Activated T-helper 1 cell treated with anti-CD3 and anti-CD28 coated beads, Interleukin-12 subunit alpha, Interleukin-12 subunit beta, Interleukin-2, Interleukin-4 antibody, amounts not matched to agents 30 ng/mL and 10 ng/mL and 1 ng/mL, durations not matched to agents 14 hours and 24 hours and 36 hours (primary cell): ENCODE measurements at regions not wholly inside any gene's neighbourhood (a gene's known extent, or its start where the extent isn't known, plus 50 kb on each side); places are given as distances from the start of the nearest gene placed in this dataset.
"Not testable (repeated sequence)": the region's sequence is repeated elsewhere in the genome, so short reads cannot be mapped to it uniquely, and the experiment has no call there.

Experiments
- DNase-seq: peaks from one replicate; pipeline ENCODE4 v3.0.0; 2021; ENCODE audit warnings: low spot score
- H3K27ac Mint-ChIP-seq: one replicate; pipeline ENCODE4 v1.8.0; 2021; ENCODE audit warnings: mild to moderate bottlenecking, mixed read lengths
- H3K27me3 Mint-ChIP-seq: one replicate; pipeline ENCODE4 v1.8.0; 2022; ENCODE audit warnings: mild to moderate bottlenecking, moderate library complexity, mixed read lengths; ENCODE audit not compliant: insufficient read depth
- H3K36me3 Mint-ChIP-seq: one replicate; pipeline ENCODE4 v1.8.0; 2021; ENCODE audit warnings: low read depth, mixed read lengths
- H3K4me1 Mint-ChIP-seq: one replicate; pipeline ENCODE4 v1.8.0; 2021; ENCODE audit warnings: low read depth, mixed read lengths
- H3K4me3 Mint-ChIP-seq: one replicate; pipeline ENCODE4 v1.8.0; 2021; ENCODE audit warnings: mild to moderate bottlenecking, moderate library complexity, mixed read lengths
- H3K9me3 Mint-ChIP-seq: one replicate; pipeline ENCODE4 v1.8.0; 2021; ENCODE audit warnings: mixed read lengths
- intact Hi-C: fragments of 100-400 bp; cut with micrococcal nuclease; formaldehyde crosslinking; loops from one replicate; pipeline ENCODE4 v1.15.1; 2024

- Mint-ChIP-seq H3K36me3 (no peaks in the 10 kb centered on the region), H3K27ac (no peak overlapping the region), H3K4me1 (no peaks in the 10 kb centered on the region), H3K9me3 (no peaks in the 10 kb centered on the region), H3K4me3 (no peak overlapping the region), H3K27me3 (no peaks in the 10 kb centered on the region)
- intact Hi-C loops: no loop called here
- no peak for DNase-seq
Observed at GRCh38 chr14:47917344-47917954, 242.0 kb upstream of the MDGA2 start.

- H3K4me3 Mint-ChIP-seq, intact Hi-C loops, H3K27me3 Mint-ChIP-seq, H3K27ac Mint-ChIP-seq, DNase-seq, H3K4me1 Mint-ChIP-seq, H3K9me3 Mint-ChIP-seq, H3K36me3 Mint-ChIP-seq: not testable (repeated sequence)
Observed at GRCh38 chr14:47901141-47901540, 225.7 kb upstream of the MDGA2 start.

- intact Hi-C loops: no loop called here
- H3K36me3 Mint-ChIP-seq: no peaks in the 10 kb centered on the region
- no peak overlapping the region for H3K4me3 Mint-ChIP-seq
- no peaks in the 10 kb centered on the region for H3K27me3 Mint-ChIP-seq
- H3K27ac Mint-ChIP-seq: no peak overlapping the region
- H3K4me1 Mint-ChIP-seq: no peaks in the 10 kb centered on the region
- peaks cover 9% of the 10 kb centered on the region for H3K9me3 Mint-ChIP-seq
- DNase-seq: no peak
Observed at GRCh38 chr14:47899685-47900084, 224.3 kb upstream of the MDGA2 start.

- DNase-seq: no peak
- H3K27me3 Mint-ChIP-seq: no peaks in the 10 kb centered on the region
Observed at GRCh38 chr14:47874350-47874749, 198.9 kb upstream of the MDGA2 start.

GRCh38 chr14:47872588-47872987, 197.2 kb upstream of the MDGA2 start:
- no peaks in the 10 kb centered on the region for H3K36me3 Mint-ChIP-seq
- H3K27me3 Mint-ChIP-seq: no peaks in the 10 kb centered on the region
- H3K9me3 Mint-ChIP-seq: peaks cover 10% of the 10 kb centered on the region
- no peak for DNase-seq
- no peak overlapping the region for H3K27ac Mint-ChIP-seq
- no peak overlapping the region for H3K4me3 Mint-ChIP-seq
- intact Hi-C loops: no loop called here
- H3K4me1 Mint-ChIP-seq: no peaks in the 10 kb centered on the region

More at GRCh38 chr14:47874350-47874749, 198.9 kb upstream of the MDGA2 start:
- H3K4me1 Mint-ChIP-seq: no peaks in the 10 kb centered on the region
- no peak overlapping the region for H3K4me3 Mint-ChIP-seq
- no peak overlapping the region for H3K27ac Mint-ChIP-seq
- intact Hi-C loops: no loop called here
- no peaks in the 10 kb centered on the region for H3K36me3 Mint-ChIP-seq
- H3K9me3 Mint-ChIP-seq: peaks cover 10% of the 10 kb centered on the region

GRCh38 chr14:47863441-47863840, 188.0 kb upstream of the MDGA2 start:
- H3K4me3 Mint-ChIP-seq: no peak overlapping the region
- intact Hi-C loops: no loop called here
- H3K27ac Mint-ChIP-seq: no peak overlapping the region
- H3K4me1 Mint-ChIP-seq: no peaks in the 10 kb centered on the region
- H3K36me3 Mint-ChIP-seq: no peaks in the 10 kb centered on the region
- H3K9me3 Mint-ChIP-seq: no peaks in the 10 kb centered on the region
- DNase-seq: no peak
- no peaks in the 10 kb centered on the region for H3K27me3 Mint-ChIP-seq

- Mint-ChIP-seq H3K9me3 (peaks cover 8% of the 10 kb centered on the region), H3K4me1 (no peaks in the 10 kb centered on the region), H3K36me3 (no peaks in the 10 kb centered on the region), H3K27me3 (no peaks in the 10 kb centered on the region), H3K27ac (no peak overlapping the region), H3K4me3 (no peak overlapping the region)
- no peak for DNase-seq
- intact Hi-C loops: no loop called here
Observed at GRCh38 chr14:47857646-47858045, 182.2 kb upstream of the MDGA2 start.

- H3K36me3 Mint-ChIP-seq: no peaks in the 10 kb centered on the region
- H3K27me3 Mint-ChIP-seq: no peaks in the 10 kb centered on the region
- no peak for DNase-seq
- H3K9me3 Mint-ChIP-seq: peaks cover 13% of the 10 kb centered on the region
- no peak overlapping the region for H3K4me3 Mint-ChIP-seq
- H3K4me1 Mint-ChIP-seq: no peaks in the 10 kb centered on the region
- no peak overlapping the region for H3K27ac Mint-ChIP-seq
- intact Hi-C loops: no loop called here
Observed at GRCh38 chr14:47852278-47852677, 176.9 kb upstream of the MDGA2 start.

GRCh38 chr14:47846008-47846407, 170.6 kb upstream of the MDGA2 start:
- H3K27ac Mint-ChIP-seq: no peak overlapping the region

GRCh38 chr14:47843236-47843635, 167.8 kb upstream of the MDGA2 start:
- Mint-ChIP-seq H3K27ac (no peak overlapping the region), H3K27me3 (no peaks in the 10 kb centered on the region), H3K4me1 (no peaks in the 10 kb centered on the region), H3K4me3 (no peak overlapping the region), H3K9me3 (peaks cover 7% of the 10 kb centered on the region), H3K36me3 (no peaks in the 10 kb centered on the region)
- no peak for DNase-seq
- intact Hi-C loops: no loop called here

More at GRCh38 chr14:47846008-47846407, 170.6 kb upstream of the MDGA2 start:
- H3K9me3 Mint-ChIP-seq: peaks cover 20% of the 10 kb centered on the region
- no peaks in the 10 kb centered on the region for H3K4me1 Mint-ChIP-seq
- intact Hi-C loops: no loop called here
- no peaks in the 10 kb centered on the region for H3K27me3 Mint-ChIP-seq
- no peak overlapping the region for H3K4me3 Mint-ChIP-seq
- H3K36me3 Mint-ChIP-seq: no peaks in the 10 kb centered on the region
- DNase-seq: no peak

- Mint-ChIP-seq H3K27me3 (no peaks in the 10 kb centered on the region), H3K4me3 (no peak overlapping the region), H3K9me3 (peaks cover 4% of the 10 kb centered on the region), H3K4me1 (no peaks in the 10 kb centered on the region), H3K27ac (no peak overlapping the region), H3K36me3 (no peaks in the 10 kb centered on the region)
- intact Hi-C loops: no loop called here
- no peak for DNase-seq
Observed at GRCh38 chr14:47833011-47833410, 157.6 kb upstream of the MDGA2 start.

- no peaks in the 10 kb centered on the region for H3K36me3 Mint-ChIP-seq
- intact Hi-C loops: no loop called here
Observed at GRCh38 chr14:47826809-47827208, 151.4 kb upstream of the MDGA2 start.

GRCh38 chr14:47822326-47822725, 146.9 kb upstream of the MDGA2 start:
- intact Hi-C loops: no loop called here
- Mint-ChIP-seq H3K4me1 (no peaks in the 10 kb centered on the region), H3K9me3 (peaks cover 10% of the 10 kb centered on the region), H3K4me3 (no peak overlapping the region), H3K27me3 (no peaks in the 10 kb centered on the region), H3K27ac (no peak overlapping the region), H3K36me3 (no peaks in the 10 kb centered on the region)
- no peak for DNase-seq

More at GRCh38 chr14:47826809-47827208, 151.4 kb upstream of the MDGA2 start:
- Mint-ChIP-seq H3K27ac (no peak overlapping the region), H3K4me1 (no peaks in the 10 kb centered on the region), H3K4me3 (no peak overlapping the region), H3K9me3 (peaks cover 6% of the 10 kb centered on the region), H3K27me3 (no peaks in the 10 kb centered on the region)
- DNase-seq: no peak

GRCh38 chr14:47821135-47821534, 145.7 kb upstream of the MDGA2 start:
- Mint-ChIP-seq H3K36me3 (no peaks in the 10 kb centered on the region), H3K4me3 (no peak overlapping the region), H3K4me1 (no peaks in the 10 kb centered on the region), H3K27me3 (no peaks in the 10 kb centered on the region), H3K9me3 (peaks cover 17% of the 10 kb centered on the region), H3K27ac (no peak overlapping the region)
- intact Hi-C loops: no loop called here
- DNase-seq: no peak
